Astrocyte of the cerebellum (primary cell): ENCODE measurements at regions not wholly inside any gene's neighbourhood (a gene's known extent, or its start where the extent isn't known, plus 50 kb on each side); places are given as distances from the start of the nearest gene placed in this dataset.
"Not testable (repeated sequence)": the region's sequence is repeated elsewhere in the genome, so short reads cannot be mapped to it uniquely, and the experiment has no call there.

Experiments used
- DNase-seq: peaks from one replicate; pipeline ENCODE4 v3.0.0-alpha.2; 2011; ENCODE audit warnings: low read depth
- H3K4me3 ChIP-seq: 2 replicates; pipeline ENCODE4 v1.5.1; 2011; ENCODE audit warnings: mild to moderate bottlenecking, low read depth, low read length, moderate library complexity
- CTCF ChIP-seq: IDR thresholded peaks from 2 replicates; pipeline ENCODE4 v1.5.1; 2012; ENCODE audit warnings: low read length, low read depth, moderate library complexity, mild to moderate bottlenecking; ENCODE audit errors: missing control alignments
- in situ Hi-C: cut with HindIII; loops from 2 replicates; pipeline ENCODE4 v1.10.0; 2017; ENCODE audit warnings: low sequenced_read_pairs

- in situ Hi-C loops: no loop called here
- no peak for TF ChIP-seq CTCF
- H3K4me3 ChIP-seq: no peak overlapping the region
- DNase-seq: no peak
Measured at GRCh38 chr4:132330994-132331393, 818.1 kb upstream of the PCDH10 start.

GRCh38 chr4:132332932-132333723 lies 816.0 kb upstream of the PCDH10 start:
- peak; percentile 35 for TF ChIP-seq CTCF
- in situ Hi-C loops: no loop called here
- no peak overlapping the region for H3K4me3 ChIP-seq
- DNase-seq: no peak

- in situ Hi-C loops: no loop called here
- no peak overlapping the region for H3K4me3 ChIP-seq
- no peak for DNase-seq
- TF ChIP-seq CTCF: no peak
Measured at GRCh38 chr4:132333724-132334047, 815.4 kb upstream of the PCDH10 start.

- in situ Hi-C loops: no loop called here
- H3K4me3 ChIP-seq: no peak overlapping the region
- DNase-seq: no peak
- TF ChIP-seq CTCF: no peak
Measured at GRCh38 chr4:132334081-132334480, 815.0 kb upstream of the PCDH10 start.

- no peak for DNase-seq
- H3K4me3 ChIP-seq: no peak overlapping the region
- in situ Hi-C loops: no loop called here
- no peak for TF ChIP-seq CTCF
Measured at GRCh38 chr4:132344924-132345828, 803.9 kb upstream of the PCDH10 start.

GRCh38 chr4:132346016-132346415 lies 803.1 kb upstream of the PCDH10 start:
- DNase-seq: no peak
- in situ Hi-C loops: no loop called here
- no peak overlapping the region for H3K4me3 ChIP-seq
- TF ChIP-seq CTCF: no peak

GRCh38 chr4:132351606-132352005 lies 797.5 kb upstream of the PCDH10 start:
- in situ Hi-C loops, DNase-seq: not testable (repeated sequence)

More at GRCh38 chr4:132351606-132352005, 797.5 kb upstream of the PCDH10 start:
- H3K4me3 ChIP-seq: not testable (repeated sequence)
